H1 (cell line): ENCODE measurements at regions not wholly inside any gene's neighbourhood (a gene's known extent, or its start where the extent isn't known, plus 50 kb on each side); places are given as distances from the start of the nearest gene placed in this dataset.

Experiments
- CTCF ChIA-PET: fragments of 300-600 bp; sonication (Branson Sonifier 250); formaldehyde crosslinking; loops from one replicate; lab custom pipeline; 2021; ENCODE audit not compliant: partially characterized antibody; lab: Charles Lee
- POLR2A ChIA-PET: fragments of 300-600 bp; sonication (Branson Sonifier 250); formaldehyde crosslinking; loops from one replicate; lab custom pipeline; 2021; ENCODE audit warnings: inconsistent platforms; ENCODE audit not compliant: partially characterized antibody; lab: Charles Lee
- DNase-seq, 2 experiments: peaks; one replicate each; pipeline versions ENCODE4 v3.0.0 to v3.0.0-alpha.2; 2010 to 2022; ENCODE audit warnings: low spot score in 2 of 2, low read depth in 1 of 2, mixed read lengths in 1 of 2
- FAIRE-seq: peaks from 2 replicates; lab custom pipeline; 2011; peaks lifted over from hg19 to GRCh38; lab: Jason Lieb, UNC
- H2AFZ ChIP-seq: 2 replicates; pipeline ENCODE4 v1.8.1; 2012; ENCODE audit warnings: low read length, inconsistent platforms
- H2AK5ac ChIP-seq: 2 replicates; pipeline ENCODE4 v1.6.1; 2013; ENCODE audit warnings: low read depth, low read length
- H2BK120ac ChIP-seq: replicated peaks from 2 replicates; pipeline ENCODE3; 2013; ENCODE audit warnings: low read depth, low read length, inconsistent platforms
- H2BK12ac ChIP-seq: 2 replicates; pipeline ENCODE4 v1.6.1; 2013; ENCODE audit warnings: low read depth, low read length
- H2BK15ac ChIP-seq: 2 replicates; pipeline ENCODE4 v1.6.1; 2013; ENCODE audit warnings: low read length
- H2BK20ac ChIP-seq: 2 replicates; pipeline ENCODE4 v1.6.1; 2013; ENCODE audit warnings: low read length
- H2BK5ac ChIP-seq: 2 replicates; pipeline ENCODE4 v1.6.1; 2013; ENCODE audit warnings: low read depth, low read length
- H3K14ac ChIP-seq: 2 replicates; pipeline ENCODE4 v1.6.1; 2013; ENCODE audit warnings: inconsistent platforms; ENCODE audit not compliant: insufficient read length
- H3K18ac ChIP-seq: 2 replicates; pipeline ENCODE4 v1.6.1; 2013; ENCODE audit warnings: low read length; ENCODE audit errors: extremely low read depth
- H3K23ac ChIP-seq: 2 replicates; pipeline ENCODE4 v1.6.1; 2013; ENCODE audit warnings: inconsistent platforms; ENCODE audit not compliant: insufficient read length
- H3K23me2 ChIP-seq: 2 replicates; pipeline ENCODE4 v1.6.1; 2013; ENCODE audit warnings: low read depth, low read length
- H3K27ac ChIP-seq: 2 replicates; pipeline ENCODE4 v1.6.1; 2011; ENCODE audit warnings: low read depth, low read length, inconsistent platforms
- H3K27me3 ChIP-seq, 4 experiments: replicated peaks in 1 of 4; 1 replicate in 1 of 4; 2 replicates in 3 of 4; pipeline versions ENCODE4 v1.6.1 to v1.8.1; 2011 to 2013; ENCODE audit warnings: low read length in 3 of 4, mild to moderate bottlenecking in 3 of 4, inconsistent platforms in 2 of 4, mixed read lengths in 2 of 4, moderate library complexity in 1 of 4; ENCODE audit not compliant: control insufficient read depth in 3 of 4, insufficient read depth in 3 of 4; ENCODE audit errors: extremely low read depth in 1 of 4
- H3K36me3 ChIP-seq, 4 experiments: 2 replicates each; pipeline versions ENCODE4 v1.6.1 to v1.8.1; 2011 to 2013; ENCODE audit warnings: mild to moderate bottlenecking in 4 of 4, low read length in 3 of 4, moderate library complexity in 2 of 4, control low read depth in 1 of 4, inconsistent platforms in 1 of 4; ENCODE audit not compliant: insufficient read depth in 4 of 4, control insufficient read depth in 2 of 4
- H3K4ac ChIP-seq: replicated peaks from 2 replicates; pipeline ENCODE3; 2013; ENCODE audit warnings: low read length, low read depth, mixed read lengths, inconsistent platforms; ENCODE audit not compliant: insufficient read length
- H3K4me1 ChIP-seq, 4 experiments: replicated peaks in 1 of 4; 1 replicate in 1 of 4; 2 replicates in 3 of 4; pipeline versions ENCODE4 v1.6.1 to v1.8.1; 2011 to 2013; ENCODE audit warnings: low read length in 3 of 4, inconsistent platforms in 2 of 4, mixed read lengths in 1 of 4; ENCODE audit not compliant: insufficient read depth in 4 of 4, control insufficient read depth in 3 of 4
- H3K4me2 ChIP-seq, 2 experiments: 2 replicates each; pipeline versions ENCODE4 v1.6.1 to v1.8.1; 2011 to 2013; ENCODE audit warnings: low read depth in 2 of 2, low read length in 2 of 2, control low read depth in 1 of 2, inconsistent platforms in 1 of 2, mild to moderate bottlenecking in 1 of 2; ENCODE audit not compliant: insufficient read depth in 1 of 2
- H3K4me3 ChIP-seq, 4 experiments: fragments of 200-600, 300-600 bp in 1 of 4; sonication (generic), shearing (Covaris generic), sonication (Bioruptor Twin) in 1 of 4; 2 replicates each; pipeline versions ENCODE4 v1.5.1 to v1.8.1; 2011 to 2016; ENCODE audit warnings: low read length in 4 of 4, low read depth in 3 of 4, control low read depth in 2 of 4, inconsistent platforms in 2 of 4, mild to moderate bottlenecking in 2 of 4, mixed read lengths in 1 of 4, moderate library complexity in 1 of 4; ENCODE audit not compliant: insufficient read depth in 2 of 4; ENCODE audit errors: extremely low read depth in 1 of 4
- H3K56ac ChIP-seq: replicated peaks from 2 replicates; pipeline ENCODE3; 2013; ENCODE audit warnings: low read depth, mild to moderate bottlenecking, mixed read lengths, low read length, inconsistent platforms; ENCODE audit not compliant: insufficient read length
- H3K79me1 ChIP-seq: 2 replicates; pipeline ENCODE4 v1.6.1; 2013; ENCODE audit warnings: low read depth, low read length, control low read depth
- H3K79me2 ChIP-seq, 2 experiments: 2 replicates each; pipeline versions ENCODE4 v1.6.1 to v1.8.1; 2012 to 2013; ENCODE audit warnings: low read length in 2 of 2, mild to moderate bottlenecking in 2 of 2, inconsistent platforms in 1 of 2; ENCODE audit not compliant: insufficient read depth in 2 of 2, control insufficient read depth in 1 of 2
- H3K9ac ChIP-seq, 4 experiments: replicated peaks in 1 of 4; 1 replicate in 1 of 4; 2 replicates in 3 of 4; pipeline versions ENCODE4 v1.6.1 to v1.8.1; 2011 to 2013; ENCODE audit warnings: low read depth in 3 of 4, low read length in 3 of 4, control low read depth in 2 of 4, mild to moderate bottlenecking in 2 of 4, moderate library complexity in 2 of 4, inconsistent platforms in 1 of 4; ENCODE audit errors: extremely low read depth in 1 of 4
- H3K9me3 ChIP-seq, 2 experiments: 2 replicates each; pipeline versions ENCODE4 v1.6.1 to v1.8.1; 2012 to 2013; ENCODE audit warnings: mild to moderate bottlenecking in 2 of 2, moderate library complexity in 2 of 2, control low read depth in 1 of 2, inconsistent platforms in 1 of 2, low read depth in 1 of 2, low read length in 1 of 2, mixed read lengths in 1 of 2; ENCODE audit not compliant: insufficient read depth in 2 of 2
- H4K20me1 ChIP-seq, 2 experiments: replicated peaks in 1 of 2; 2 replicates each; pipeline versions ENCODE3 to v1.8.1; 2011 to 2013; ENCODE audit warnings: inconsistent platforms in 2 of 2, low read length in 2 of 2, mild to moderate bottlenecking in 1 of 2; ENCODE audit not compliant: insufficient read depth in 2 of 2, control insufficient read depth in 1 of 2
- H4K5ac ChIP-seq: 2 replicates; pipeline ENCODE4 v1.6.1; 2013; ENCODE audit warnings: low read length, low read depth, mixed read lengths, inconsistent platforms; ENCODE audit not compliant: insufficient read length
- H4K8ac ChIP-seq: 2 replicates; pipeline ENCODE4 v1.8.0; 2013; ENCODE audit warnings: mild to moderate bottlenecking, moderate library complexity, low read length, inconsistent platforms; ENCODE audit not compliant: insufficient read depth; ENCODE audit errors: extremely low read depth
- H4K91ac ChIP-seq: replicated peaks from 2 replicates; pipeline ENCODE3; 2013; ENCODE audit warnings: low read length, mixed read lengths, inconsistent platforms; ENCODE audit not compliant: insufficient read length
- BRCA1 ChIP-seq: IDR thresholded peaks from 2 replicates; pipeline ENCODE4 v1.6.1; 2012; ENCODE audit warnings: low read depth, low read length, improper control_type of control experiment
- CBX5 ChIP-seq: fragments of 300-800, 300-1000 bp; sonication (generic); IDR thresholded peaks from 2 replicates; pipeline ENCODE4 v1.7.1; 2016; ENCODE audit warnings: antibody characterized with exemption, low read length, low read depth
- CHD2 ChIP-seq: IDR thresholded peaks from 2 replicates; pipeline ENCODE4 v1.6.1; 2012; ENCODE audit warnings: low read length, improper control_type of control experiment
- HDAC6 ChIP-seq: IDR thresholded peaks from one replicate; pipeline ENCODE4 v1.7.1; 2012; ENCODE audit warnings: low read depth, mild to moderate bottlenecking, inconsistent platforms, low read length, moderate library complexity
- NANOG ChIP-seq: IDR thresholded peaks from 2 replicates; pipeline ENCODE4 v1.6.1; 2011; ENCODE audit warnings: low read length, low read depth, mild to moderate bottlenecking, inconsistent platforms; ENCODE audit not compliant: insufficient read depth, poor library complexity, severe bottlenecking
- RFX5 ChIP-seq: IDR thresholded peaks from 2 replicates; pipeline ENCODE4 v1.6.1; 2011; ENCODE audit warnings: low read depth, low read length, improper control_type of control experiment, borderline replicate concordance
- RXRA ChIP-seq: IDR thresholded peaks from 2 replicates; pipeline ENCODE4 v1.6.1; 2011; ENCODE audit warnings: low read depth, mild to moderate bottlenecking, low read length, moderate library complexity; ENCODE audit not compliant: insufficient read depth
- SAP30 ChIP-seq: fragments of 300-600 bp; sonication (generic); IDR thresholded peaks from 2 replicates; pipeline ENCODE4 v1.7.1; 2012; ENCODE audit warnings: low read length, moderate library complexity, mild to moderate bottlenecking, inconsistent platforms; ENCODE audit not compliant: insufficient read depth, insufficient replicate concordance
- TAF7 ChIP-seq: optimal IDR thresholded peaks from 2 replicates; pipeline ENCODE3; 2011; ENCODE audit warnings: low read depth, mild to moderate bottlenecking, inconsistent platforms, low read length, moderate library complexity, borderline replicate concordance
- TBP ChIP-seq: IDR thresholded peaks from 2 replicates; pipeline ENCODE4 v1.6.1; 2011; ENCODE audit warnings: low read depth, low read length, improper control_type of control experiment
- WGBS, 2 experiments: shearing (Covaris generic) in 1 of 2; methylation state at CpG; one replicate each; pipeline versions ENCODE4 v1.1.6 to v1.1.7; 2013 to 2015; ENCODE audit warnings: low lambda C conversion rate in 2 of 2, mixed read lengths in 2 of 2, inconsistent platforms in 1 of 2, low coverage in 1 of 2, missing lambda C conversion rate in 1 of 2; ENCODE audit not compliant: insufficient replicate concordance in 2 of 2, insufficient coverage in 1 of 2, insufficient read length in 1 of 2; ENCODE audit errors: extremely low coverage in 1 of 2, missing lambda C conversion rate in 1 of 2; 5-methylcytosine and 5-hydroxymethylcytosine counted together
- TF ChIP-seq, protein P1 (sequence below), 3 experiments: IDR thresholded peaks; 1 replicate in 2 of 3; 2 replicates in 1 of 3; pipeline versions ENCODE4 v1.5.1 to v1.6.1; 2011; ENCODE audit warnings: low read length in 3 of 3, mild to moderate bottlenecking in 3 of 3, inconsistent platforms in 2 of 3, low read depth in 1 of 3, moderate library complexity in 1 of 3; ENCODE audit not compliant: insufficient read depth in 1 of 3; ENCODE audit errors: control extremely low read depth in 1 of 3

- H3K23ac ChIP-seq, result no peak overlapping the region
- FAIRE-seq (no peak), DNase-seq (no peak)
- H3K79me2 ChIP-seq, result no peaks in the 10 kb centered on the region
- H3K4me3 ChIP-seq, result no peak overlapping the region
- H2BK5ac ChIP-seq, result no peak overlapping the region
- no peak overlapping the region for H4K8ac ChIP-seq
- H3K36me3 ChIP-seq, result no peaks in the 10 kb centered on the region
- ChIA-PET CTCF (interaction anchor here (0.8 to 1.5 kb wide), 3 partner anchors 22 to 40 kb away, joined by 3 to 4 read pairs (median 3); no protein-coding TSS in a partner anchor), POLR2A (no interaction called here)
- H4K20me1 ChIP-seq, result no peaks in the 10 kb centered on the region
- H3K4ac ChIP-seq, result no peak overlapping the region
- H3K14ac ChIP-seq, result no peak overlapping the region
- H2BK120ac ChIP-seq, result no peak overlapping the region
- H4K5ac ChIP-seq, result no peak overlapping the region
- no peak overlapping the region for H3K18ac ChIP-seq
- no peak overlapping the region for H2AFZ ChIP-seq
- no peaks in the 10 kb centered on the region for H3K23me2 ChIP-seq
- no peak overlapping the region for H4K91ac ChIP-seq
- H3K27ac ChIP-seq, result no peak overlapping the region
- H2BK12ac ChIP-seq, result no peak overlapping the region
- WGBS, 2 experiments, result 84% methylated on average over 14 of the region's 14 CpGs; no CpG with 5 or more reads in 1 of the 2 experiments
- peaks cover 0 to 4% (median 0%) of the 10 kb centered on the region in 4 experiments; a peak in 2 of 7 replicates for H3K4me1 ChIP-seq
- H3K9me3 ChIP-seq, result no peaks in the 10 kb centered on the region
- no peak overlapping the region for H2BK15ac ChIP-seq
- H3K27me3 ChIP-seq, result no peaks in the 10 kb centered on the region
- H3K4me2 ChIP-seq, result no peak overlapping the region
- no peak overlapping the region for H3K56ac ChIP-seq
- no peak overlapping the region for H2AK5ac ChIP-seq
- H2BK20ac ChIP-seq, result no peak overlapping the region
- no peaks in the 10 kb centered on the region for H3K79me1 ChIP-seq
- H3K9ac ChIP-seq, result no peak overlapping the region
- TF ChIP-seq BRCA1 (no peak), SAP30 (no peak), HDAC6 (no peak), RXRA (no peak), TAF7 (no peak), TBP (no peak), NANOG (no peak), RFX5 (no peak), CHD2 (no peak), CBX5 (no peak)
- TF ChIP-seq, protein P1, sequence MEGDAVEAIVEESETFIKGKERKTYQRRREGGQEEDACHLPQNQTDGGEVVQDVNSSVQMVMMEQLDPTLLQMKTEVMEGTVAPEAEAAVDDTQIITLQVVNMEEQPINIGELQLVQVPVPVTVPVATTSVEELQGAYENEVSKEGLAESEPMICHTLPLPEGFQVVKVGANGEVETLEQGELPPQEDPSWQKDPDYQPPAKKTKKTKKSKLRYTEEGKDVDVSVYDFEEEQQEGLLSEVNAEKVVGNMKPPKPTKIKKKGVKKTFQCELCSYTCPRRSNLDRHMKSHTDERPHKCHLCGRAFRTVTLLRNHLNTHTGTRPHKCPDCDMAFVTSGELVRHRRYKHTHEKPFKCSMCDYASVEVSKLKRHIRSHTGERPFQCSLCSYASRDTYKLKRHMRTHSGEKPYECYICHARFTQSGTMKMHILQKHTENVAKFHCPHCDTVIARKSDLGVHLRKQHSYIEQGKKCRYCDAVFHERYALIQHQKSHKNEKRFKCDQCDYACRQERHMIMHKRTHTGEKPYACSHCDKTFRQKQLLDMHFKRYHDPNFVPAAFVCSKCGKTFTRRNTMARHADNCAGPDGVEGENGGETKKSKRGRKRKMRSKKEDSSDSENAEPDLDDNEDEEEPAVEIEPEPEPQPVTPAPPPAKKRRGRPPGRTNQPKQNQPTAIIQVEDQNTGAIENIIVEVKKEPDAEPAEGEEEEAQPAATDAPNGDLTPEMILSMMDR (IDR thresholded peaks at IDR 0.05; ENCODE audit: control extremely low read depth in 1 of 3, insufficient read depth in 1 of 3, low read depth in 1 of 3, low read length in 3 of 3), result no peak
Observed at GRCh38 chr6:14518515-14519217, 401.1 kb downstream of the CD83 start.
